ENCODE measurements at regions not wholly inside any gene's neighbourhood (a gene's known extent, or its start where the extent isn't known, plus 50 kb on each side); places are given as distances from the start of the nearest gene placed in this dataset.

GRCh38 chr17:77513045-77513444, 372.3 kb downstream of the SEC14L1 start:
- H3K4me1 ChIP-seq: no peaks in the 10 kb centered on the region
- no peaks in the 10 kb centered on the region for H3K27me3 ChIP-seq
- ATAC-seq (ENCODE audit: low FRiP score in 2 of 2) (no peak), DNase-seq (no peak)
- H3K9me3 ChIP-seq: peaks cover 0 to 7% (median 0%) of the 10 kb centered on the region in 4 donors
- no peaks in the 10 kb centered on the region for H3K36me3 ChIP-seq
- WGBS, 2 donors: 91 to 95% methylated on average over 3 of the region's 3 CpGs
- no peak overlapping the region for H3K27ac ChIP-seq
- no peak overlapping the region for H3K4me3 ChIP-seq
- TF ChIP-seq CTCF (IDR thresholded peaks at IDR 0.05) (no peak), POLR2A (IDR thresholded peaks at IDR 0.05) (no peak), POLR2AphosphoS5 (IDR thresholded peaks at IDR 0.05) (no peak), EP300 (IDR thresholded peaks at IDR 0.05) (no peak)

DNA sequence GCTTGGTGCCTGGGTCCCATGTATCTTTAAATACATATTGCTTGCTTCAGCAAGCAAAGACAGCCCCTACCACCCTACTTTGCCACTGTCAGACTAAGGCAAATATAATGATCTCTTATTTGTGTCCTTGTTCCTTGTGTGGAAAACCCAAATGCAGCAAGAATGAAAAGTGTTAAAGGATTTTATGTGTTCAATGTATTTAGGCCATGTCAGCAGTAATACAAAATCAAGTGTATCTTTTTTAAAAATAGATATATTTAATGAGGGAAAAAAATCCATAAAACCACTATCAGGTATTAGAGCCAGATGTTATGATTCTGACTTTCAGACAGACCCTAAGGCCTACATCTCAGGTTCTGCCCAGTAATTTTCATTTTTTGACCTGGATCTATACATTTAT, 374.5 kb downstream of the SEC14L1 start:
- no peak for TF ChIP-seq EP300 (IDR thresholded peaks at IDR 0.05)
- no peak for TF ChIP-seq POLR2AphosphoS5 (IDR thresholded peaks at IDR 0.05)
- TF ChIP-seq POLR2A (IDR thresholded peaks at IDR 0.05): no peak
- TF ChIP-seq CTCF (IDR thresholded peaks at IDR 0.05): no peak
- no peak for ATAC-seq (ENCODE audit: low FRiP score in 2 of 2)

DNA sequence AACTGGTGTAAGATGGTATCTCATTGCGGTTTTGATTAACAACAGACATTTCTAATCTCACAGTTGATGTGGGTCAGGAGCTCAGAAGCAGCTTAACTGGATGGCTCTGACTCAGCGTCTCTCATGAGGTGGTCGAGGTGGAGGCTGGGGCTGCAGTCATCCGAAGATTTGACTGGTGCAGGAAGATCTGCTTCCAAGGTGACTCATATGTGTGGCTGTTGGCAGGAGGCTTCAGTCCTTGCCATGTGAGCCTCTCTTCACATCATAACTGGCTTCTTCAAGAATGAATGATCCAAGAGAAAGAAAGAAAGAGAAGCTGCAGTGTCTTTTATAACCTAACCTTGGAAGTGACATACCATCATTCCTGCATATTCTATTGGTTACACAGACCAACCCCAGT, 376.1 kb downstream of the SEC14L1 start:
- H3K27ac ChIP-seq: no peak overlapping the region
- H3K4me3 ChIP-seq: no peak overlapping the region
- no peaks in the 10 kb centered on the region for H3K4me1 ChIP-seq
- no peaks in the 10 kb centered on the region for H3K27me3 ChIP-seq
- WGBS, 2 donors: 88 to 89% methylated on average over 4 of the region's 4 CpGs
- no peaks in the 10 kb centered on the region for H3K36me3 ChIP-seq
- DNase-seq: no peak
- H3K9me3 ChIP-seq: peaks cover 0 to 3% (median 0%) of the 10 kb centered on the region in 4 donors
- ATAC-seq (ENCODE audit: low FRiP score in 2 of 2): no peak
- TF ChIP-seq POLR2A (IDR thresholded peaks at IDR 0.05): no peak
- no peak for TF ChIP-seq POLR2AphosphoS5 (IDR thresholded peaks at IDR 0.05)
- no peak for TF ChIP-seq CTCF (IDR thresholded peaks at IDR 0.05)
- no peak for TF ChIP-seq EP300 (IDR thresholded peaks at IDR 0.05)

More for the DNA sequence above, 374.5 kb downstream of the SEC14L1 start:
- Histone ChIP-seq H3K27me3 (no peaks in the 10 kb centered on the region), H3K27ac (no peak overlapping the region), H3K4me1 (no peaks in the 10 kb centered on the region), H3K36me3 (no peaks in the 10 kb centered on the region), H3K9me3 (peaks cover 0 to 7% (median 0%) of the 10 kb centered on the region in 4 donors), H3K4me3 (no peak overlapping the region)
- DNase-seq: no peak

- no peak overlapping the region for H3K4me3 ChIP-seq
- DNase-seq: no peak
- H3K36me3 ChIP-seq: no peaks in the 10 kb centered on the region
- ATAC-seq (ENCODE audit: low FRiP score in 2 of 2): no peak
- no peaks in the 10 kb centered on the region for H3K4me1 ChIP-seq
- no peak overlapping the region for H3K27ac ChIP-seq
- H3K27me3 ChIP-seq: no peaks in the 10 kb centered on the region
- H3K9me3 ChIP-seq: no peaks in the 10 kb centered on the region
- WGBS, 2 donors: 96% methylated on average over 13 of the region's 13 CpGs
- TF ChIP-seq CTCF (IDR thresholded peaks at IDR 0.05) (no peak), EP300 (IDR thresholded peaks at IDR 0.05) (no peak)
These were observed 380.3 kb downstream of the SEC14L1 start for GRCh38 chr17:77521076-77521475.

- ATAC-seq (ENCODE audit: low FRiP score in 2 of 2) (no peak), DNase-seq (no peak)
- peaks cover 0 to 7% (median 4%) of the 10 kb centered on the region in 4 donors for H3K4me1 ChIP-seq
- H3K9me3 ChIP-seq: no peaks in the 10 kb centered on the region
- H3K27ac ChIP-seq: no peak overlapping the region
- H3K27me3 ChIP-seq: peaks cover 0 to 4% (median 1%) of the 10 kb centered on the region in 4 donors
- 84 to 85% methylated on average over 8 of the region's 8 CpGs for WGBS, 2 donors
- no peaks in the 10 kb centered on the region for H3K36me3 ChIP-seq
- H3K4me3 ChIP-seq: no peak overlapping the region
- TF ChIP-seq POLR2A (IDR thresholded peaks at IDR 0.05) (no peak), CTCF (IDR thresholded peaks at IDR 0.05) (no peak), POLR2AphosphoS5 (IDR thresholded peaks at IDR 0.05) (no peak), EP300 (IDR thresholded peaks at IDR 0.05) (no peak)
These were observed 382.8 kb downstream of the SEC14L1 start for GRCh38 chr17:77523540-77523939.

All from upper lobe of left lung (tissue), 6 donors.